ENCODE measurements at regions not wholly inside any gene's neighbourhood (a gene's known extent, or its start where the extent isn't known, plus 50 kb on each side); places are given as distances from the start of the nearest gene placed in this dataset.

- ChIA-PET CTCF (interaction anchor here (0.6 kb wide), 1 partner anchor 251 kb away, joined by 6 read pairs; no protein-coding TSS in a partner anchor), POLR2A (no interaction called here)
- no peaks in the 10 kb centered on the region for H3K4me1 Mint-ChIP-seq
- no peak for TF ChIP-seq SP1 (CRISPR knock-in tag; conservative IDR thresholded peaks at IDR 0.05)
- no peak for TF ChIP-seq ZMAT4 (CRISPR knock-in tag; IDR thresholded peaks at IDR 0.05)
- TF ChIP-seq FOXP4 (CRISPR knock-in tag; IDR thresholded peaks at IDR 0.05): no peak
- no peak for TF ChIP-seq TP53 (CRISPR knock-in tag; IDR thresholded peaks at IDR 0.05)
- no peak for TF ChIP-seq ATF6 (CRISPR knock-in tag; IDR thresholded peaks at IDR 0.05)
- no peak for TF ChIP-seq ESRRA (CRISPR knock-in tag; IDR thresholded peaks at IDR 0.05; ENCODE audit: borderline replicate concordance)
- no peak for TF ChIP-seq IRF2 (CRISPR knock-in tag; IDR thresholded peaks at IDR 0.05; ENCODE audit: borderline replicate concordance, low read depth)
- no peak for TF ChIP-seq EMX1 (CRISPR knock-in tag; IDR thresholded peaks at IDR 0.05)
- no peak for TF ChIP-seq SMAD4 (CRISPR knock-in tag; IDR thresholded peaks at IDR 0.05)
- TF ChIP-seq FOXK1 (CRISPR knock-in tag; IDR thresholded peaks at IDR 0.05): no peak
- TF ChIP-seq AR (CRISPR knock-in tag; IDR thresholded peaks at IDR 0.05): no peak
- no peak for TF ChIP-seq E2F1 (CRISPR knock-in tag; IDR thresholded peaks at IDR 0.05)
- TF ChIP-seq ZNF671 (CRISPR knock-in tag; IDR thresholded peaks at IDR 0.05): no peak
- TF ChIP-seq ETV6 (CRISPR knock-in tag; IDR thresholded peaks at IDR 0.05): no peak
- no peak for TF ChIP-seq NFYB (CRISPR knock-in tag; conservative IDR thresholded peaks at IDR 0.05; ENCODE audit: low read depth)
- no peak for TF ChIP-seq JUN (CRISPR knock-in tag; IDR thresholded peaks at IDR 0.05)
- no peak for TF ChIP-seq ZNF263 (CRISPR knock-in tag; IDR thresholded peaks at IDR 0.05; ENCODE audit: low read depth)
- TF ChIP-seq AFF4 (CRISPR knock-in tag; IDR thresholded peaks at IDR 0.05; ENCODE audit: borderline replicate concordance): no peak
- no peak for TF ChIP-seq SOX15 (CRISPR knock-in tag; IDR thresholded peaks at IDR 0.05)
- no peak overlapping the region for H3K27ac Mint-ChIP-seq
- H3K27me3 Mint-ChIP-seq (ENCODE audit: low read depth): peaks cover 3% of the 10 kb centered on the region; the same call in 1 of the 2 replicates
- peaks cover 35% of the 10 kb centered on the region for H3K9me3 Mint-ChIP-seq
- DNase-seq (ENCODE audit: low spot score) (no peak), ATAC-seq (no peak)
- peaks cover 20% of the 10 kb centered on the region for H3K36me3 Mint-ChIP-seq
- no peak overlapping the region for H3K4me3 Mint-ChIP-seq
These were observed 77.4 kb downstream of the THNSL2 start for GRCh38 chr2:88247531-88247930.
